ENCODE measurements at regions not wholly inside any gene's neighbourhood (a gene's known extent, or its start where the extent isn't known, plus 50 kb on each side); places are given as distances from the start of the nearest gene placed in this dataset.

DNA sequence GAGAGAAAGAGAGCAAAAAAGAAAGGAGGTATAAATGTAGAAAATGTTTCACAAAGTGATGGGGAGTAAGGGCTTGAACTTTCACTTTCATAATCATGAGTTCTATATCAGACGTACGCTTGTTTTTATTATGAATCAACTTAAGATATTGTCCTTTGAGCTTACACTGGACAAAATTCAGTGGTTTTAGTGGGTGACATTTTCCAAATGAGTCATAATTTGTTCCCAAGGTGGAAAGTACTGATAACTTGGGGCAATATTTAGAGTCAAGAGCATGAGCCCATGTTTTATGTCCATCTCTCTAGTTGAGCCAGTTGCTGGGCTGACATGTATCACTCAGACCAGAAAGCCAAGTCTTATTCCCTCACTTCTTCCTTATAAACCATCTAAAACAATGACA, 161.6 kb downstream of the CHRM3 start:
- no peak for TF ChIP-seq FOS (IDR thresholded peaks at IDR 0.05; ENCODE audit: low read depth, low read length)
- no peak for TF ChIP-seq CTCF (conservative IDR thresholded peaks at IDR 0.05; ENCODE audit: low read depth, low read length)

All from IMR-90 (cell line).